GM06990 (cell line): ENCODE measurements at regions not wholly inside any gene's neighbourhood (a gene's known extent, or its start where the extent isn't known, plus 50 kb on each side); places are given as distances from the start of the nearest gene placed in this dataset.

Experiments
- DNase-seq: peaks from one replicate; pipeline ENCODE4 v3.0.0-alpha.2; 2011; ENCODE audit not compliant: insufficient read length; ENCODE audit errors: extremely low read depth
- H3K27me3 ChIP-seq: replicated peaks from 2 replicates; pipeline ENCODE4 v1.6.0; 2011; ENCODE audit warnings: low read length; ENCODE audit not compliant: control insufficient read depth, insufficient read depth
- H3K36me3 ChIP-seq: 2 replicates; pipeline ENCODE4 v1.5.1; 2011; ENCODE audit warnings: low read length; ENCODE audit not compliant: control insufficient read depth, insufficient read depth
- H3K4me3 ChIP-seq: replicated peaks from 2 replicates; pipeline ENCODE4 v1.5.1; 2011; ENCODE audit warnings: low read depth, mild to moderate bottlenecking, control low read depth, low read length
- CTCF ChIP-seq: IDR thresholded peaks from 2 replicates; pipeline ENCODE4 v1.5.1; 2011; ENCODE audit warnings: low read length, control low read depth, mild to moderate bottlenecking, inconsistent platforms; ENCODE audit not compliant: insufficient read depth, poor library complexity, severe bottlenecking

- no peak for TF ChIP-seq CTCF
- DNase-seq, result no peak
- no peaks in the 10 kb centered on the region; the same call in 1 of the 2 replicates for H3K27me3 ChIP-seq
- H3K4me3 ChIP-seq, result no peak overlapping the region
- H3K36me3 ChIP-seq, result no peaks in the 10 kb centered on the region
These were observed 70.8 kb upstream of the EEPD1 start for GRCh38 chr7:36082216-36082615.

GRCh38 chr7:36082910-36083309 is 70.1 kb upstream of the EEPD1 start:
- Histone ChIP-seq H3K4me3 (no peak overlapping the region), H3K36me3 (no peaks in the 10 kb centered on the region), H3K27me3 (no peaks in the 10 kb centered on the region; the same call in 1 of the 2 replicates)
- TF ChIP-seq CTCF, result no peak
- no peak for DNase-seq

- DNase-seq, result no peak
- no peak for TF ChIP-seq CTCF
- Histone ChIP-seq H3K27me3 (no peaks in the 10 kb centered on the region; the same call in 1 of the 2 replicates), H3K4me3 (no peak overlapping the region), H3K36me3 (no peaks in the 10 kb centered on the region)
These were observed 69.3 kb upstream of the EEPD1 start for GRCh38 chr7:36083626-36084380.

- no peak for TF ChIP-seq CTCF
- Histone ChIP-seq H3K4me3 (no peak overlapping the region), H3K27me3 (no peaks in the 10 kb centered on the region; the same call in 1 of the 2 replicates), H3K36me3 (no peaks in the 10 kb centered on the region)
- DNase-seq, result no peak
These were observed 68.5 kb upstream of the EEPD1 start for GRCh38 chr7:36084485-36085091.

GRCh38 chr7:36085096-36085495 is 68.0 kb upstream of the EEPD1 start:
- Histone ChIP-seq H3K27me3 (no peaks in the 10 kb centered on the region; the same call in 1 of the 2 replicates), H3K4me3 (no peak overlapping the region), H3K36me3 (no peaks in the 10 kb centered on the region)
- TF ChIP-seq CTCF, result no peak
- no peak for DNase-seq

GRCh38 chr7:36086571-36086970 is 66.5 kb upstream of the EEPD1 start:
- DNase-seq, result no peak
- no peak overlapping the region for H3K4me3 ChIP-seq
- TF ChIP-seq CTCF, result no peak
- H3K36me3 ChIP-seq, result no peaks in the 10 kb centered on the region
- H3K27me3 ChIP-seq, result no peaks in the 10 kb centered on the region; the same call in 1 of the 2 replicates
